H9 (cell line): ENCODE measurements at regions not wholly inside any gene's neighbourhood (a gene's known extent, or its start where the extent isn't known, plus 50 kb on each side); places are given as distances from the start of the nearest gene placed in this dataset.

Experiments
- DNase-seq: peaks from one replicate; pipeline ENCODE4 v3.0.0-alpha.2; 2017
- H2AFZ ChIP-seq: one replicate; pipeline ENCODE4 v1.6.1; 2013; ENCODE audit warnings: mild to moderate bottlenecking, low read length, control low read depth, moderate library complexity
- H2AK5ac ChIP-seq: 2 replicates; pipeline ENCODE4 v1.6.1; 2013; ENCODE audit warnings: low read length, control low read depth, mixed read lengths; ENCODE audit not compliant: insufficient read length
- H2BK120ac ChIP-seq: one replicate; pipeline ENCODE4 v1.6.1; 2013; ENCODE audit warnings: low read depth, mild to moderate bottlenecking, low read length, control low read depth, inconsistent platforms; ENCODE audit not compliant: poor library complexity, severe bottlenecking
- H2BK12ac ChIP-seq: 2 replicates; pipeline ENCODE4 v1.6.1; 2013; ENCODE audit warnings: low read length, control low read depth, mixed read lengths, low read depth; ENCODE audit not compliant: insufficient read length
- H2BK15ac ChIP-seq: 2 replicates; pipeline ENCODE4 v1.6.1; 2013; ENCODE audit warnings: low read depth, low read length, control low read depth
- H2BK20ac ChIP-seq: one replicate; pipeline ENCODE4 v1.6.1; 2013; ENCODE audit warnings: low read depth, mild to moderate bottlenecking, low read length, control low read depth, inconsistent platforms; ENCODE audit not compliant: poor library complexity, severe bottlenecking
- H2BK5ac ChIP-seq: 2 replicates; pipeline ENCODE4 v1.6.1; 2013; ENCODE audit warnings: low read length, control low read depth, mixed read lengths; ENCODE audit not compliant: insufficient read length
- H3K14ac ChIP-seq: 2 replicates; pipeline ENCODE4 v1.6.1; 2013; ENCODE audit warnings: low read length, control low read depth; ENCODE audit not compliant: insufficient read depth
- H3K18ac ChIP-seq: 2 replicates; pipeline ENCODE4 v1.6.1; 2013; ENCODE audit warnings: low read depth, mild to moderate bottlenecking, mixed read lengths, low read length, control low read depth; ENCODE audit not compliant: insufficient read length
- H3K23ac ChIP-seq: 2 replicates; pipeline ENCODE4 v1.6.1; 2013; ENCODE audit warnings: low read length, control low read depth, mixed read lengths, low read depth; ENCODE audit not compliant: insufficient read length
- H3K23me2 ChIP-seq: 2 replicates; pipeline ENCODE4 v1.6.1; 2013; ENCODE audit warnings: low read depth, mild to moderate bottlenecking, mixed read lengths, low read length, control low read depth; ENCODE audit not compliant: insufficient read length, poor library complexity, severe bottlenecking
- H3K27ac ChIP-seq: 2 replicates; pipeline ENCODE4 v1.5.1; 2013; ENCODE audit warnings: low read length, control low read depth, mixed read lengths, low read depth; ENCODE audit not compliant: insufficient read length
- H3K27me3 ChIP-seq: 2 replicates; pipeline ENCODE4 v1.6.1; 2013; ENCODE audit warnings: low read length, control low read depth, inconsistent platforms; ENCODE audit not compliant: insufficient read depth
- H3K4ac ChIP-seq: 2 replicates; pipeline ENCODE4 v1.6.1; 2013; ENCODE audit warnings: low read depth, mild to moderate bottlenecking, control low read depth, inconsistent platforms, low read length, moderate library complexity
- H3K4me1 ChIP-seq: 2 replicates; pipeline ENCODE4 v1.6.1; 2013; ENCODE audit warnings: low read length, control low read depth, inconsistent platforms; ENCODE audit not compliant: insufficient read depth
- H3K4me2 ChIP-seq: 2 replicates; pipeline ENCODE4 v1.6.1; 2013; ENCODE audit warnings: low read length, control low read depth, mixed read lengths; ENCODE audit not compliant: insufficient read length, insufficient read depth
- H3K56ac ChIP-seq: 2 replicates; pipeline ENCODE4 v1.6.1; 2013; ENCODE audit warnings: low read depth, mild to moderate bottlenecking, mixed read lengths, low read length, control low read depth; ENCODE audit not compliant: insufficient read length
- H3K79me1 ChIP-seq: 2 replicates; pipeline ENCODE4 v1.6.1; 2013; ENCODE audit warnings: low read depth, mild to moderate bottlenecking, moderate library complexity, low read length, control low read depth, inconsistent platforms; ENCODE audit not compliant: insufficient read depth, poor library complexity, severe bottlenecking
- H3K79me2 ChIP-seq: 2 replicates; pipeline ENCODE4 v1.6.1; 2013; ENCODE audit warnings: low read length, control low read depth, inconsistent platforms; ENCODE audit not compliant: insufficient read depth
- H3K9ac ChIP-seq: 2 replicates; pipeline ENCODE4 v1.6.1; 2013; ENCODE audit warnings: low read length, control low read depth, mixed read lengths; ENCODE audit not compliant: insufficient read length; ENCODE audit errors: extremely low read depth
- H3K9me3 ChIP-seq: one replicate; pipeline ENCODE4 v1.6.1; 2013; ENCODE audit warnings: low read depth, low read length, inconsistent platforms; ENCODE audit not compliant: control insufficient read depth
- H3T11ph ChIP-seq: one replicate; pipeline ENCODE4 v1.6.1; 2013; ENCODE audit warnings: mild to moderate bottlenecking, low read length, control low read depth, inconsistent platforms
- H4K20me1 ChIP-seq: one replicate; pipeline ENCODE4 v1.6.1; 2013; ENCODE audit not compliant: control insufficient read depth, insufficient read length, insufficient read depth
- H4K5ac ChIP-seq: 2 replicates; pipeline ENCODE4 v1.6.1; 2013; ENCODE audit warnings: low read depth, mild to moderate bottlenecking, mixed read lengths, low read length, control low read depth; ENCODE audit not compliant: insufficient read length
- H4K8ac ChIP-seq: replicated peaks from 2 replicates; pipeline ENCODE4 v1.6.1; 2013; ENCODE audit warnings: low read length, control low read depth, mixed read lengths, low read depth; ENCODE audit not compliant: insufficient read length
- H4K91ac ChIP-seq: 2 replicates; pipeline ENCODE4 v1.6.1; 2013; ENCODE audit warnings: low read depth, mild to moderate bottlenecking, moderate library complexity, mixed read lengths, low read length, control low read depth; ENCODE audit not compliant: insufficient read length
- H3K27ac Mint-ChIP-seq, 3 experiments: 2 replicates in 2 of 3; 3 replicates in 1 of 3; pipeline ENCODE4 v1.8.0; 2020 to 2021; ENCODE audit warnings: mixed read lengths in 3 of 3, mild to moderate bottlenecking in 1 of 3, moderate library complexity in 1 of 3
- H3K27me3 Mint-ChIP-seq: 2 replicates; pipeline ENCODE4 v1.8.0; 2021; ENCODE audit warnings: low read depth, mild to moderate bottlenecking, moderate library complexity, mixed read lengths
- H3K36me3 Mint-ChIP-seq, 3 experiments: 2 replicates in 2 of 3; 3 replicates in 1 of 3; pipeline ENCODE4 v1.8.0; 2020 to 2021; ENCODE audit warnings: low read depth in 3 of 3, mixed read lengths in 3 of 3; ENCODE audit not compliant: insufficient read depth in 1 of 3
- H3K4me1 Mint-ChIP-seq, 2 experiments: 2 replicates each; pipeline ENCODE4 v1.8.0; 2020; ENCODE audit warnings: mixed read lengths in 2 of 2
- H3K4me3 Mint-ChIP-seq, 2 experiments: 2 replicates in 1 of 2; 3 replicates in 1 of 2; pipeline ENCODE4 v1.8.0; 2020 to 2021; ENCODE audit warnings: mild to moderate bottlenecking in 2 of 2, mixed read lengths in 2 of 2, moderate library complexity in 1 of 2
- H3K9me3 Mint-ChIP-seq, 2 experiments: 2 replicates in 1 of 2; 3 replicates in 1 of 2; pipeline ENCODE4 v1.8.0; 2020; ENCODE audit warnings: mild to moderate bottlenecking in 2 of 2, mixed read lengths in 2 of 2, moderate library complexity in 1 of 2
- WGBS: extraction: QIAGEN DNeasy Blood & Tissue Kit; methylation state at CpG from one replicate; pipeline ENCODE4 v1.1.7; 2013; ENCODE audit warnings: missing lambda C conversion rate, low lambda C conversion rate, mixed read lengths; ENCODE audit not compliant: insufficient read length; ENCODE audit errors: extremely low coverage; 5-methylcytosine and 5-hydroxymethylcytosine counted together
- TF ChIP-seq, protein P1 (sequence below): fragments of 200-600 bp; sonication (generic); conservative IDR thresholded peaks from 3 replicates; pipeline ENCODE4 v1.8.0; 2021; ENCODE audit warnings: antibody characterized with exemption, mild to moderate bottlenecking

- H3K23ac ChIP-seq = no peak overlapping the region
- H2AFZ ChIP-seq = no peak overlapping the region
- H2BK15ac ChIP-seq = no peak overlapping the region
- no peak overlapping the region for H2BK120ac ChIP-seq
- H4K5ac ChIP-seq = no peak overlapping the region
- H3K14ac ChIP-seq = no peak overlapping the region
- H3K27ac Mint-ChIP-seq = 0 out of 7 replicates have a peak overlapping the region, but pooled peaks of 1 of the 3 experiments have one; percentile 30
- no peaks in the 10 kb centered on the region for H3K27me3 ChIP-seq
- no peaks in the 10 kb centered on the region for H3K79me2 ChIP-seq
- H2AK5ac ChIP-seq = no peak overlapping the region
- no peak overlapping the region for H4K91ac ChIP-seq
- H3K9ac ChIP-seq = no peak overlapping the region
- no peaks in the 10 kb centered on the region for H3K79me1 ChIP-seq
- H3K4me1 ChIP-seq = no peaks in the 10 kb centered on the region
- peaks cover 2 to 8% of the 10 kb centered on the region in 2 experiments; a peak in 4 of 5 replicates for H3K9me3 Mint-ChIP-seq
- no peak overlapping the region for H3T11ph ChIP-seq
- H2BK5ac ChIP-seq = no peak overlapping the region
- DNase-seq = no peak
- peaks cover 0 to under 1% of the 10 kb centered on the region in 2 experiments; a peak in 2 of 4 replicates for H3K4me1 Mint-ChIP-seq
- no peak overlapping the region for H2BK12ac ChIP-seq
- H3K9me3 ChIP-seq = no peaks in the 10 kb centered on the region
- no peak overlapping the region for H3K56ac ChIP-seq
- TF ChIP-seq, protein P1, sequence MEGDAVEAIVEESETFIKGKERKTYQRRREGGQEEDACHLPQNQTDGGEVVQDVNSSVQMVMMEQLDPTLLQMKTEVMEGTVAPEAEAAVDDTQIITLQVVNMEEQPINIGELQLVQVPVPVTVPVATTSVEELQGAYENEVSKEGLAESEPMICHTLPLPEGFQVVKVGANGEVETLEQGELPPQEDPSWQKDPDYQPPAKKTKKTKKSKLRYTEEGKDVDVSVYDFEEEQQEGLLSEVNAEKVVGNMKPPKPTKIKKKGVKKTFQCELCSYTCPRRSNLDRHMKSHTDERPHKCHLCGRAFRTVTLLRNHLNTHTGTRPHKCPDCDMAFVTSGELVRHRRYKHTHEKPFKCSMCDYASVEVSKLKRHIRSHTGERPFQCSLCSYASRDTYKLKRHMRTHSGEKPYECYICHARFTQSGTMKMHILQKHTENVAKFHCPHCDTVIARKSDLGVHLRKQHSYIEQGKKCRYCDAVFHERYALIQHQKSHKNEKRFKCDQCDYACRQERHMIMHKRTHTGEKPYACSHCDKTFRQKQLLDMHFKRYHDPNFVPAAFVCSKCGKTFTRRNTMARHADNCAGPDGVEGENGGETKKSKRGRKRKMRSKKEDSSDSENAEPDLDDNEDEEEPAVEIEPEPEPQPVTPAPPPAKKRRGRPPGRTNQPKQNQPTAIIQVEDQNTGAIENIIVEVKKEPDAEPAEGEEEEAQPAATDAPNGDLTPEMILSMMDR = no peak
- H3K4me3 Mint-ChIP-seq = no peak overlapping the region
- peaks cover 2 to 9% (median 3%) of the 10 kb centered on the region in 3 experiments; a peak in 4 of 7 replicates for H3K36me3 Mint-ChIP-seq
- no peak overlapping the region for H3K4ac ChIP-seq
- WGBS = no CpG with 5 or more reads among the region's 5 CpGs
- peaks cover 10% of the 10 kb centered on the region for H3K27me3 Mint-ChIP-seq
- no peak overlapping the region for H2BK20ac ChIP-seq
- no peak overlapping the region for H3K27ac ChIP-seq
- H3K18ac ChIP-seq = no peak overlapping the region
- H3K23me2 ChIP-seq = no peaks in the 10 kb centered on the region
- no peak overlapping the region for H3K4me2 ChIP-seq
- H4K20me1 ChIP-seq = peaks cover 2% of the 10 kb centered on the region
- no peak overlapping the region for H4K8ac ChIP-seq
These were observed 127.2 kb upstream of the PODXL start for GRCh38 chr7:131683536-131684125.
